ENCODE measurements at regions not wholly inside any gene's neighbourhood (a gene's known extent, or its start where the extent isn't known, plus 50 kb on each side); places are given as distances from the start of the nearest gene placed in this dataset.
A peak's percentile ranks its signal among the peaks of the same experiment; 100 is the strongest.

- H3K36me3 ChIP-seq (replicated peaks; ENCODE audit: insufficient read depth, low read depth) = no peaks in the 10 kb centered on the region
- no peaks in the 10 kb centered on the region for H3K9me2 ChIP-seq (replicated peaks; ENCODE audit: insufficient read depth)
- H2AFZ ChIP-seq = no peak overlapping the region
- no peaks in the 10 kb centered on the region for H3K4me1 ChIP-seq (ENCODE audit: insufficient read depth)
- no peak overlapping the region for H3K4me3 ChIP-seq
- H3K27me3 ChIP-seq = peaks cover 7% of the 10 kb centered on the region
- H4K20me1 ChIP-seq (ENCODE audit: insufficient read depth, poor library complexity, severe bottlenecking) = no peaks in the 10 kb centered on the region
- H3K27ac ChIP-seq = no peak overlapping the region
- no peak overlapping the region for H3K4me2 ChIP-seq
- H3K79me2 ChIP-seq = no peaks in the 10 kb centered on the region
- 35% methylated on average over 14 of the region's 14 CpGs for WGBS (ENCODE audit: low lambda C conversion rate, missing lambda C conversion rate)
- TF ChIP-seq EZH2 (IDR thresholded peaks at IDR 0.05; ENCODE audit: borderline replicate concordance) = no peak
- no peak for TF ChIP-seq CTCF (IDR thresholded peaks at IDR 0.05; ENCODE audit: poor library complexity)
- TF ChIP-seq EZH2phosphoT487 (IDR thresholded peaks at IDR 0.05; ENCODE audit: low read depth, severe bottlenecking, unreplicated experiment) = no peak
- peak; percentile 31 for DNase-seq (ENCODE audit: low spot score)
- no peaks in the 10 kb centered on the region for H3K9me3 ChIP-seq (ENCODE audit: low read depth)
Measured at GRCh38 chr12:131618303-131618658, 92.6 kb upstream of the SFSWAP start.

- no peak for DNase-seq (ENCODE audit: low spot score)
- Histone ChIP-seq H3K27me3 (peaks cover 7% of the 10 kb centered on the region), H3K4me3 (no peak overlapping the region), H3K79me2 (no peaks in the 10 kb centered on the region), H3K4me1 (ENCODE audit: insufficient read depth) (no peaks in the 10 kb centered on the region), H3K4me2 (no peak overlapping the region), H4K20me1 (ENCODE audit: insufficient read depth, poor library complexity, severe bottlenecking) (no peaks in the 10 kb centered on the region), H3K36me3 (replicated peaks; ENCODE audit: insufficient read depth, low read depth) (no peaks in the 10 kb centered on the region), H3K9me2 (replicated peaks; ENCODE audit: insufficient read depth) (no peaks in the 10 kb centered on the region), H3K27ac (no peak overlapping the region), H3K9me3 (ENCODE audit: low read depth) (no peaks in the 10 kb centered on the region), H2AFZ (no peak overlapping the region)
- 76% methylated on average over 6 of the region's 6 CpGs for WGBS (ENCODE audit: low lambda C conversion rate, missing lambda C conversion rate)
- TF ChIP-seq EZH2phosphoT487 (IDR thresholded peaks at IDR 0.05; ENCODE audit: low read depth, severe bottlenecking, unreplicated experiment) = no peak
- TF ChIP-seq CTCF (IDR thresholded peaks at IDR 0.05; ENCODE audit: poor library complexity) = no peak
- no peak for TF ChIP-seq EZH2 (IDR thresholded peaks at IDR 0.05; ENCODE audit: borderline replicate concordance)
Measured at GRCh38 chr12:131618701-131619100, 92.2 kb upstream of the SFSWAP start.

- Histone ChIP-seq H3K9me2 (replicated peaks; ENCODE audit: insufficient read depth) (no peaks in the 10 kb centered on the region), H3K9me3 (ENCODE audit: low read depth) (no peaks in the 10 kb centered on the region), H3K27me3 (peaks cover 7% of the 10 kb centered on the region), H3K4me2 (no peak overlapping the region), H3K27ac (no peak overlapping the region), H3K4me3 (no peak overlapping the region), H2AFZ (no peak overlapping the region), H3K36me3 (replicated peaks; ENCODE audit: insufficient read depth, low read depth) (no peaks in the 10 kb centered on the region), H3K4me1 (ENCODE audit: insufficient read depth) (no peaks in the 10 kb centered on the region), H4K20me1 (ENCODE audit: insufficient read depth, poor library complexity, severe bottlenecking) (no peaks in the 10 kb centered on the region), H3K79me2 (no peaks in the 10 kb centered on the region)
- no peak for DNase-seq (ENCODE audit: low spot score)
- TF ChIP-seq CTCF (IDR thresholded peaks at IDR 0.05; ENCODE audit: poor library complexity) = no peak
- no peak for TF ChIP-seq EZH2phosphoT487 (IDR thresholded peaks at IDR 0.05; ENCODE audit: low read depth, severe bottlenecking, unreplicated experiment)
- no peak for TF ChIP-seq EZH2 (IDR thresholded peaks at IDR 0.05; ENCODE audit: borderline replicate concordance)
- WGBS (ENCODE audit: low lambda C conversion rate, missing lambda C conversion rate) = 71% methylated on average over 12 of the region's 12 CpGs
Measured at GRCh38 chr12:131619106-131619642, 91.7 kb upstream of the SFSWAP start.
